DND-41 (cell line): ENCODE measurements at regions not wholly inside any gene's neighbourhood (a gene's known extent, or its start where the extent isn't known, plus 50 kb on each side); places are given as distances from the start of the nearest gene placed in this dataset.

Experiments used
- ATAC-seq: fragments of 200-7000 bp; cut with Tn5 transposase; 3 replicates; pipeline ENCODE4 v1.9.1; 2021; ENCODE audit warnings: low read depth; ENCODE audit not compliant: insufficient read depth
- DNase-seq: peaks from one replicate; pipeline ENCODE4 v3.0.0-alpha.2; 2020
- H2AFZ ChIP-seq: 2 replicates; pipeline ENCODE4 v1.6.0; 2012; ENCODE audit warnings: low read depth, low read length
- H3K27ac ChIP-seq: 2 replicates; pipeline ENCODE4 v1.5.1; 2012; ENCODE audit warnings: low read length, inconsistent platforms
- H3K27me3 ChIP-seq: fragments of 200-600 bp; sonication (generic); 2 replicates; pipeline ENCODE4 v1.6.0; 2012; ENCODE audit warnings: low read length, mild to moderate bottlenecking, inconsistent platforms; ENCODE audit not compliant: insufficient read depth, poor library complexity
- H3K36me3 ChIP-seq: 2 replicates; pipeline ENCODE4 v1.5.1; 2012; ENCODE audit warnings: low read length, inconsistent platforms; ENCODE audit not compliant: insufficient read depth
- H3K4me1 ChIP-seq: 2 replicates; pipeline ENCODE4 v1.5.1; 2012; ENCODE audit warnings: mild to moderate bottlenecking, low read length; ENCODE audit not compliant: insufficient read depth
- H3K4me2 ChIP-seq: 2 replicates; pipeline ENCODE4 v1.6.0; 2012; ENCODE audit warnings: mild to moderate bottlenecking, moderate library complexity, low read length, inconsistent platforms; ENCODE audit not compliant: insufficient read depth
- H3K4me3 ChIP-seq, 2 experiments: fragments of 200-600 bp in 1 of 2; shearing (Covaris generic) in 1 of 2; 2 replicates each; pipeline ENCODE4 v1.5.1; 2012 to 2016; ENCODE audit warnings: inconsistent platforms in 2 of 2, low read length in 2 of 2, mild to moderate bottlenecking in 2 of 2, low read depth in 1 of 2, moderate library complexity in 1 of 2
- H3K79me2 ChIP-seq: 2 replicates; pipeline ENCODE4 v1.6.0; 2012; ENCODE audit warnings: low read length, inconsistent platforms; ENCODE audit not compliant: insufficient read depth
- H3K9ac ChIP-seq: 2 replicates; pipeline ENCODE4 v1.6.0; 2012; ENCODE audit warnings: low read depth, mild to moderate bottlenecking, inconsistent platforms, low read length, moderate library complexity
- H3K9me3 ChIP-seq: 2 replicates; pipeline ENCODE4 v1.5.1; 2012; ENCODE audit warnings: low read length, moderate library complexity, mild to moderate bottlenecking, inconsistent platforms; ENCODE audit not compliant: insufficient read depth, severe bottlenecking
- H4K20me1 ChIP-seq: 2 replicates; pipeline ENCODE4 v1.6.0; 2012; ENCODE audit warnings: low read length; ENCODE audit not compliant: insufficient read depth
- CTCF ChIP-seq: IDR thresholded peaks from 2 replicates; pipeline ENCODE4 v1.5.1; 2012; ENCODE audit warnings: borderline replicate concordance, low read length, moderate library complexity, mild to moderate bottlenecking; ENCODE audit not compliant: poor library complexity, severe bottlenecking; ENCODE audit errors: extremely low read depth
- EZH2 ChIP-seq: IDR thresholded peaks from 3 replicates; pipeline ENCODE4 v1.6.1; 2012; ENCODE audit warnings: borderline replicate concordance, low read depth, mild to moderate bottlenecking, moderate library complexity, low read length, inconsistent platforms; ENCODE audit not compliant: severe bottlenecking

- Histone ChIP-seq H3K36me3 (no peaks in the 10 kb centered on the region), H3K4me2 (no peak overlapping the region), H3K4me1 (no peaks in the 10 kb centered on the region), H3K4me3 (no peak overlapping the region), H3K27me3 (no peaks in the 10 kb centered on the region), H2AFZ (no peak overlapping the region), H3K27ac (no peak overlapping the region), H4K20me1 (no peaks in the 10 kb centered on the region), H3K79me2 (no peaks in the 10 kb centered on the region), H3K9me3 (no peaks in the 10 kb centered on the region), H3K9ac (no peak overlapping the region)
- ATAC-seq (no peak), DNase-seq (no peak)
- no peak for TF ChIP-seq EZH2
- TF ChIP-seq CTCF: no peak
These were observed 151.9 kb downstream of the DMRTA2 start for GRCh38 chr1:50271337-50271736.

- H2AFZ ChIP-seq: no peak overlapping the region
- H3K9ac ChIP-seq: no peak overlapping the region
- no peak overlapping the region for H3K4me2 ChIP-seq
- H3K27me3 ChIP-seq: no peaks in the 10 kb centered on the region
- H4K20me1 ChIP-seq: no peaks in the 10 kb centered on the region
- no peaks in the 10 kb centered on the region for H3K4me1 ChIP-seq
- no peaks in the 10 kb centered on the region for H3K9me3 ChIP-seq
- no peaks in the 10 kb centered on the region for H3K36me3 ChIP-seq
- no peak overlapping the region for H3K27ac ChIP-seq
- H3K4me3 ChIP-seq: no peak overlapping the region
- H3K79me2 ChIP-seq: no peaks in the 10 kb centered on the region
- DNase-seq (no peak), ATAC-seq (no peak)
- TF ChIP-seq EZH2: no peak
- no peak for TF ChIP-seq CTCF
These were observed 152.3 kb downstream of the DMRTA2 start for GRCh38 chr1:50270926-50271325.

GRCh38 chr1:50268049-50268448, 155.2 kb downstream of the DMRTA2 start:
- Histone ChIP-seq H3K9ac (no peak overlapping the region), H3K4me2 (no peak overlapping the region), H2AFZ (no peak overlapping the region), H3K36me3 (no peaks in the 10 kb centered on the region), H4K20me1 (no peaks in the 10 kb centered on the region), H3K27ac (no peak overlapping the region), H3K79me2 (no peaks in the 10 kb centered on the region), H3K9me3 (no peaks in the 10 kb centered on the region), H3K27me3 (no peaks in the 10 kb centered on the region), H3K4me3 (no peak overlapping the region), H3K4me1 (no peaks in the 10 kb centered on the region)
- peak; percentile 66 for DNase-seq
- TF ChIP-seq CTCF (no peak), EZH2 (no peak)
- peak; percentile 63; the same call in 1 of the 3 replicates for ATAC-seq

- H3K4me3 ChIP-seq: no peak overlapping the region
- peak; percentile 15 for DNase-seq
- H3K79me2 ChIP-seq: no peaks in the 10 kb centered on the region
- no peaks in the 10 kb centered on the region for H4K20me1 ChIP-seq
- H3K9me3 ChIP-seq: no peaks in the 10 kb centered on the region
- no peak overlapping the region for H3K9ac ChIP-seq
- no peaks in the 10 kb centered on the region for H3K27me3 ChIP-seq
- H2AFZ ChIP-seq: no peak overlapping the region
- ATAC-seq: no peak; the same call in 2 of the 3 replicates
- no peak overlapping the region for H3K27ac ChIP-seq
- TF ChIP-seq CTCF: no peak
- no peak for TF ChIP-seq EZH2
- H3K4me1 ChIP-seq: no peaks in the 10 kb centered on the region
- H3K4me2 ChIP-seq: no peak overlapping the region
- no peaks in the 10 kb centered on the region for H3K36me3 ChIP-seq
These were observed 156.7 kb downstream of the DMRTA2 start for GRCh38 chr1:50266509-50266908.
